ENCODE measurements at regions not wholly inside any gene's neighbourhood (a gene's known extent, or its start where the extent isn't known, plus 50 kb on each side); places are given as distances from the start of the nearest gene placed in this dataset.
A peak's percentile ranks its signal among the peaks of the same experiment; 100 is the strongest.

DNA sequence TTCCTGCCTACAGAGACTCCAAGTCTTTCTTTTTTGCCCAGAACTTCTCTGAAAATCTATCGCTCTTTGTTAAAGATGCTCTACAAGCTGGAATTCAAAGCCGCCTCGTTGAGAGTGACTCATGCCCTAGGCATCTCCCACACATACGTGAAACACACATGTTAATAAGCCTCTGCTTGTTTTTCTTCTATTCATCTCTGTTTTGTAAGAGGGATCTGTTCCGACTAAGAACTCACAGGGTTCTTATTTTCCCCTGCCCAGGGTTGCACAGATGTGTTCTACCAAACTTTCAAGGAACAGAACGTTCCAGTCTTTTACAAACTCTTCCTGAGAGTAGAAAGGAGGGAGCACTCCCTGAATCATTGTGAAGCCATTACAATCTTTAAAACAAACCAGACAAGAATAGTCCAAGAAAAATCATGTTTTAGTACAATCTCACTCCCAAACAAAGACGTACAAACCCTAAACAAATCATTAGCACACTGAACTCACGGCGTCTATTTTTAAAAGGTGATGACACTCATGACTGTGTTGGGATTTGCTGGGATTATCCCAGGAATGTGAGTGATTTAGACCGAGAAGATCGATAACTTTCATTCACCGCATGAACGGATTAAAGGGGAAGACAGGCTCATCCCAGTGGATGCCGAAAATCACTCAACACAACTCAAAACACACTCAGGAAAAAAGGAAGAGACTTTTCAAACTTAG lies 55.3 kb upstream of the INPP5A start:
- peaks cover 11% of the 10 kb centered on the region for H3K4me1 ChIP-seq (ENCODE audit: insufficient read depth)
- peak overlapping the region; percentile 26 for H3K27ac ChIP-seq
- H3K9me3 ChIP-seq (ENCODE audit: low read depth): no peaks in the 10 kb centered on the region
- peak; percentile 85 for DNase-seq
- 6 to 8% methylated on average over 14 of the region's 14 CpGs for WGBS, 2 experiments (ENCODE audit: low coverage in 1 of 2, low lambda C conversion rate in 2 of 2, missing lambda C conversion rate in 2 of 2)
- in situ Hi-C loops (cut with MboI): no loop called here
- H4K20me1 ChIP-seq (ENCODE audit: insufficient read depth): no peaks in the 10 kb centered on the region
- H3K27me3 ChIP-seq (replicated peaks; ENCODE audit: insufficient read depth): 0 out of 2 replicates have a peak, but pooled peaks cover 4% of the 10 kb centered on the region
- H3K9me2 ChIP-seq (ENCODE audit: insufficient read depth): no peaks in the 10 kb centered on the region
- peak overlapping the region; percentile 7; the same call in 1 of the 2 replicates for H3K9ac ChIP-seq
- no peak for TF ChIP-seq EZH2 (IDR thresholded peaks at IDR 0.05; ENCODE audit: insufficient read depth, poor library complexity, severe bottlenecking)
- no peak for TF ChIP-seq EZH2phosphoT487 (IDR thresholded peaks at IDR 0.05; ENCODE audit: insufficient read depth, low read depth)
- peak overlapping the region; percentile 32 for H2AFZ ChIP-seq
- no peaks in the 10 kb centered on the region for H3K79me2 ChIP-seq (ENCODE audit: insufficient read depth)
- peak overlapping the region; percentile 71 for H3K4me2 ChIP-seq (ENCODE audit: unreplicated experiment)
- H3F3A ChIP-seq (ENCODE audit: insufficient read depth): peaks cover 17% of the 10 kb centered on the region
- H3K36me3 ChIP-seq (ENCODE audit: low read depth): no peaks in the 10 kb centered on the region
- H3K4me3 ChIP-seq: peak overlapping the region; percentile 27

GRCh38 chr10:132483394-132483793 lies 54.2 kb upstream of the INPP5A start:
- H3F3A ChIP-seq (ENCODE audit: insufficient read depth): peaks cover 17% of the 10 kb centered on the region
- no peak overlapping the region for H3K9ac ChIP-seq
- H3K4me1 ChIP-seq (ENCODE audit: insufficient read depth): peaks cover 11% of the 10 kb centered on the region
- H3K36me3 ChIP-seq (ENCODE audit: low read depth): no peaks in the 10 kb centered on the region
- H2AFZ ChIP-seq: no peak overlapping the region
- H3K9me3 ChIP-seq (ENCODE audit: low read depth): no peaks in the 10 kb centered on the region
- WGBS, 2 experiments (ENCODE audit: low coverage in 1 of 2, low lambda C conversion rate in 2 of 2, missing lambda C conversion rate in 2 of 2): 86 to 87% methylated on average over 5 of the region's 5 CpGs
- H3K4me3 ChIP-seq: no peak overlapping the region
- H3K27me3 ChIP-seq (replicated peaks; ENCODE audit: insufficient read depth): no peaks in the 10 kb centered on the region
- no peaks in the 10 kb centered on the region for H3K79me2 ChIP-seq (ENCODE audit: insufficient read depth)
- no peak for TF ChIP-seq EZH2 (IDR thresholded peaks at IDR 0.05; ENCODE audit: insufficient read depth, poor library complexity, severe bottlenecking)
- H4K20me1 ChIP-seq (ENCODE audit: insufficient read depth): no peaks in the 10 kb centered on the region
- in situ Hi-C loops (cut with MboI): no loop called here
- no peak overlapping the region for H3K4me2 ChIP-seq (ENCODE audit: unreplicated experiment)
- H3K27ac ChIP-seq: no peak overlapping the region
- no peak for DNase-seq
- no peaks in the 10 kb centered on the region for H3K9me2 ChIP-seq (ENCODE audit: insufficient read depth)

DNA sequence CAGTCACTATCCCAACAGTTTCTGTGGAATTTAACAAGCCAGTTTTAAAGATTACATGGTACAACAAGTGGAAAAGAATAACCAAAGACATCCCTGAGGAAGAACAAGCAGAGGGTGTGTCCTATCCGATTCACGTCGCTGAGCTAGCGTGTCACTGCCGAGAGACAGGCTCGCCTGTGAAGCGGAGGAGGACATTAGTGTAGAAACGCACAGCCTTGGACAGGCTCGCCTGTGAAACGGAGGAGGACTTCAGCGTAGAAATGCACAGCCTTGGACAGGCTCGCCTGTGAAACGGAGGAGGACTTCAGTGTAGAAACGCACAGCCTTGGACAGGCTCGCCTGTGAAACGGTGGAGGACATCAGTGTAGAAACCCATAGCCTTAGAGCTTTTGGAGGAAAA lies 52.7 kb upstream of the INPP5A start:
- H3K27me3 ChIP-seq (replicated peaks; ENCODE audit: insufficient read depth): no peaks in the 10 kb centered on the region
- no peaks in the 10 kb centered on the region for H3K9me2 ChIP-seq (ENCODE audit: insufficient read depth)
- no peak overlapping the region for H3K27ac ChIP-seq
- no peak for DNase-seq
- TF ChIP-seq EZH2 (IDR thresholded peaks at IDR 0.05; ENCODE audit: insufficient read depth, poor library complexity, severe bottlenecking) (no peak), EZH2phosphoT487 (IDR thresholded peaks at IDR 0.05; ENCODE audit: insufficient read depth, low read depth) (no peak)
- no peaks in the 10 kb centered on the region for H3K9me3 ChIP-seq (ENCODE audit: low read depth)
- H3K9ac ChIP-seq: no peak overlapping the region
- WGBS, 2 experiments (ENCODE audit: low coverage in 1 of 2, low lambda C conversion rate in 2 of 2, missing lambda C conversion rate in 2 of 2): 87 to 92% methylated on average over 16 of the region's 16 CpGs
- H3K4me1 ChIP-seq (ENCODE audit: insufficient read depth): peaks cover 14% of the 10 kb centered on the region
- peaks cover 17% of the 10 kb centered on the region for H3F3A ChIP-seq (ENCODE audit: insufficient read depth)
- H3K36me3 ChIP-seq (ENCODE audit: low read depth): no peaks in the 10 kb centered on the region
- no peaks in the 10 kb centered on the region for H3K79me2 ChIP-seq (ENCODE audit: insufficient read depth)
- no peak overlapping the region for H2AFZ ChIP-seq
- H3K4me2 ChIP-seq (ENCODE audit: unreplicated experiment): no peak overlapping the region
- no peak overlapping the region for H3K4me3 ChIP-seq
- no peaks in the 10 kb centered on the region for H4K20me1 ChIP-seq (ENCODE audit: insufficient read depth)
- in situ Hi-C loops (cut with MboI): no loop called here

- Histone ChIP-seq H3K9ac (no peak overlapping the region), H3K79me2 (ENCODE audit: insufficient read depth) (no peaks in the 10 kb centered on the region), H3K4me1 (ENCODE audit: insufficient read depth) (peaks cover 14% of the 10 kb centered on the region), H3K9me3 (ENCODE audit: low read depth) (no peaks in the 10 kb centered on the region), H2AFZ (no peak overlapping the region), H4K20me1 (ENCODE audit: insufficient read depth) (no peaks in the 10 kb centered on the region), H3K4me2 (ENCODE audit: unreplicated experiment) (no peak overlapping the region), H3K9me2 (ENCODE audit: insufficient read depth) (no peaks in the 10 kb centered on the region), H3K27me3 (replicated peaks; ENCODE audit: insufficient read depth) (no peaks in the 10 kb centered on the region), H3F3A (ENCODE audit: insufficient read depth) (peaks cover 17% of the 10 kb centered on the region), H3K27ac (no peak overlapping the region), H3K36me3 (ENCODE audit: low read depth) (no peaks in the 10 kb centered on the region), H3K4me3 (no peak overlapping the region)
- in situ Hi-C loops (cut with MboI): no loop called here
- no peak for DNase-seq
- TF ChIP-seq EZH2 (IDR thresholded peaks at IDR 0.05; ENCODE audit: insufficient read depth, poor library complexity, severe bottlenecking) (no peak), EZH2phosphoT487 (IDR thresholded peaks at IDR 0.05; ENCODE audit: insufficient read depth, low read depth) (no peak)
- WGBS, 2 experiments (ENCODE audit: low coverage in 1 of 2, low lambda C conversion rate in 2 of 2, missing lambda C conversion rate in 2 of 2): 91% methylated on average over 10 of the region's 10 CpGs
Measured at GRCh38 chr10:132485391-132485790, 52.2 kb upstream of the INPP5A start.

Data from GM23248 (cell line).